WTC11 (cell line): ENCODE measurements at regions not wholly inside any gene's neighbourhood (a gene's known extent, or its start where the extent isn't known, plus 50 kb on each side); places are given as distances from the start of the nearest gene placed in this dataset.
"Not testable (repeated sequence)": the region's sequence is repeated elsewhere in the genome, so short reads cannot be mapped to it uniquely, and the experiment has no call there.

Experiments used
- ATAC-seq: fragments of 200-7000 bp; cut with Tn5 transposase; 2 replicates; pipeline ENCODE4 v1.10.0; 2021; ENCODE audit warnings: mild to moderate bottlenecking, moderate library complexity
- CTCF ChIA-PET: fragments of 300-600 bp; sonication (Branson Sonifier 250); formaldehyde crosslinking; loops from one replicate; lab custom pipeline; 2021; ENCODE audit warnings: antibody characterized with exemption; lab: Charles Lee
- POLR2A ChIA-PET: fragments of 350-600 bp; sonication (Branson Sonifier 250); formaldehyde crosslinking; loops from one replicate; lab custom pipeline; 2021; ENCODE audit warnings: antibody characterized with exemption; lab: Charles Lee
- DNase-seq: peaks from one replicate; pipeline ENCODE4 v3.0.0; 2021; ENCODE audit warnings: low spot score
- H3K27ac Mint-ChIP-seq: 2 replicates; pipeline ENCODE4 v1.8.0; 2021; ENCODE audit warnings: mixed read lengths
- H3K27me3 Mint-ChIP-seq: 2 replicates; pipeline ENCODE4 v1.8.0; 2021; ENCODE audit warnings: low read depth, mild to moderate bottlenecking, moderate library complexity, mixed read lengths
- H3K36me3 Mint-ChIP-seq: 2 replicates; pipeline ENCODE4 v1.8.0; 2021; ENCODE audit warnings: mixed read lengths
- H3K4me1 Mint-ChIP-seq: 2 replicates; pipeline ENCODE4 v1.8.0; 2022; ENCODE audit warnings: mixed read lengths
- H3K4me3 Mint-ChIP-seq: 2 replicates; pipeline ENCODE4 v1.8.0; 2021; ENCODE audit warnings: mild to moderate bottlenecking, moderate library complexity, mixed read lengths
- H3K9me3 Mint-ChIP-seq: 2 replicates; pipeline ENCODE4 v1.8.0; 2021; ENCODE audit warnings: mixed read lengths
- CBFB ChIP-seq: sonication (generic); formaldehyde crosslinking; IDR thresholded peaks from 2 replicates; pipeline ENCODE4 v1.8.1; 2022; ENCODE audit warnings: mild to moderate bottlenecking, low read depth, missing genetic modification reagents
- CREB1 ChIP-seq: sonication (generic); formaldehyde crosslinking; IDR thresholded peaks from 2 replicates; pipeline ENCODE4 v1.8.0; 2023; ENCODE audit warnings: mild to moderate bottlenecking, missing genetic modification reagents
- EMX1 ChIP-seq: fragments of 250-450 bp; sonication (Bioruptor Pico); IDR thresholded peaks from 2 replicates; pipeline ENCODE4 v1.8.0; 2021; ENCODE audit warnings: mild to moderate bottlenecking
- GABPB1 ChIP-seq: sonication (generic); formaldehyde crosslinking; IDR thresholded peaks from 2 replicates; pipeline ENCODE4 v1.8.1; 2023; ENCODE audit warnings: mild to moderate bottlenecking, missing genetic modification reagents
- JAZF1 ChIP-seq: fragments of 250-450 bp; sonication (Bioruptor Pico); IDR thresholded peaks from 2 replicates; pipeline ENCODE4 v1.9.0; 2021; ENCODE audit warnings: moderate library complexity, mild to moderate bottlenecking, inconsistent platforms
- MXD4 ChIP-seq: fragments of 250-450 bp; sonication (Bioruptor Pico); IDR thresholded peaks from 2 replicates; pipeline ENCODE4 v1.8.0; 2021; ENCODE audit warnings: mild to moderate bottlenecking, moderate library complexity, borderline replicate concordance
- NFATC4 ChIP-seq: fragments of 250-450 bp; sonication (Bioruptor Pico); IDR thresholded peaks from 2 replicates; pipeline ENCODE4 v1.9.0; 2021; ENCODE audit warnings: mild to moderate bottlenecking
- NR2C2 ChIP-seq: sonication (generic); formaldehyde crosslinking; IDR thresholded peaks from 2 replicates; pipeline ENCODE4 v1.8.0; 2022; ENCODE audit warnings: mild to moderate bottlenecking, missing genetic modification reagents
- OVOL2 ChIP-seq: fragments of 250-450 bp; sonication (Bioruptor Pico); IDR thresholded peaks from 2 replicates; pipeline ENCODE4 v1.9.0; 2021; ENCODE audit warnings: mild to moderate bottlenecking, borderline replicate concordance
- RORB ChIP-seq: fragments of 250-450 bp; sonication (Bioruptor Pico); IDR thresholded peaks from 2 replicates; pipeline ENCODE4 v1.9.0; 2021; ENCODE audit warnings: mild to moderate bottlenecking
- TP53 ChIP-seq: sonication (generic); formaldehyde crosslinking; IDR thresholded peaks from 2 replicates; pipeline ENCODE4 v1.8.1; 2023; ENCODE audit warnings: mild to moderate bottlenecking, missing genetic modification reagents
- ZNF121 ChIP-seq: sonication (generic); formaldehyde crosslinking; IDR thresholded peaks from 2 replicates; pipeline ENCODE4 v1.8.0; 2023; ENCODE audit warnings: missing genetic modification reagents
- ZNF219 ChIP-seq: sonication (generic); formaldehyde crosslinking; IDR thresholded peaks from 2 replicates; pipeline ENCODE4 v1.8.0; 2023; ENCODE audit warnings: missing genetic modification reagents, mild to moderate bottlenecking, borderline replicate concordance
- ZNF396 ChIP-seq: fragments of 250-450 bp; sonication (Bioruptor Pico); IDR thresholded peaks from 2 replicates; pipeline ENCODE4 v1.8.0; 2021; ENCODE audit warnings: mild to moderate bottlenecking, moderate library complexity, borderline replicate concordance
- TF ChIP-seq, protein P1 (sequence below): sonication (generic); formaldehyde crosslinking; conservative IDR thresholded peaks from 2 replicates; pipeline ENCODE4 v1.8.1; 2023; ENCODE audit warnings: mild to moderate bottlenecking, low read depth, missing genetic modification reagents, moderate library complexity
- TF ChIP-seq, protein P2 (sequence below): fragments of 250-450 bp; sonication (Bioruptor Pico); IDR thresholded peaks from 2 replicates; pipeline ENCODE4 v1.9.0; 2021; ENCODE audit warnings: mild to moderate bottlenecking
- TF ChIP-seq, protein P3 (sequence below): sonication (generic); formaldehyde crosslinking; IDR thresholded peaks from 2 replicates; pipeline ENCODE4 v1.8.0; 2022; ENCODE audit warnings: missing genetic modification reagents
- TF ChIP-seq, protein P4 (sequence below): sonication (generic); formaldehyde crosslinking; IDR thresholded peaks from 2 replicates; pipeline ENCODE4 v1.8.1; 2023; ENCODE audit warnings: mild to moderate bottlenecking, missing genetic modification reagents, moderate library complexity
- TF ChIP-seq, protein P5 (sequence below): sonication (generic); formaldehyde crosslinking; IDR thresholded peaks from 2 replicates; pipeline ENCODE4 v1.8.1; 2023; ENCODE audit warnings: mild to moderate bottlenecking, missing genetic modification reagents
- TF ChIP-seq, protein P6 (sequence below): sonication (generic); formaldehyde crosslinking; conservative IDR thresholded peaks from 2 replicates; pipeline ENCODE4 v1.8.1; 2022; ENCODE audit warnings: mild to moderate bottlenecking, missing genetic modification reagents

DNA sequence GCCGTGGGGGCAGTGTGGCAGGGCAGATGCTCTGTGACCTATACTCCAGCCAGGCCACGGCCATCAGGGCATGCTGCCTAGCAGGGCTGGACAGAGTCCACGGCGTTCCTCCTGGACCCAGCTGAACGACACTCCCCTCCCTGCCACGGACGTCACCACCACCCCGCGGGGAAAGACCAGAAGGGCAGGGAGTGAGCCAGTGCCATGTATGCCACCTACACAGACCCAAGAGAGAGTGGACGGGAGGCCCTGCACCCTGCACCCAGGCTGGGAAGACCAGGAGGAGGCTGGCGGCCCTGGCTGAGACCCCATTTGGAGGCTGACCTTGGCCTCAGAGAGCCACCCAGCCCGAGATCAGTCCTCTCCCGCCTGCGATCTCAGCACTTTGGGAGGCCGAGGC is 101.9 kb downstream of the FAM53A start:
- ATAC-seq (no peak), DNase-seq (no peak)
- Mint-ChIP-seq H3K36me3 (no peaks in the 10 kb centered on the region), H3K27me3 (peaks cover 8% of the 10 kb centered on the region; the same call in 1 of the 2 replicates), H3K27ac (no peak overlapping the region), H3K4me3 (no peak overlapping the region), H3K4me1 (peaks cover 11% of the 10 kb centered on the region), H3K9me3 (peaks cover 19% of the 10 kb centered on the region)
- CTCF ChIA-PET: interaction anchor here (0.6 to 1.3 kb wide), 2 partner anchors 33 to 116 kb away, joined by 3 read pairs; no protein-coding TSS in a partner anchor
- no peak for TF ChIP-seq JAZF1 (CRISPR knock-in tag)
- TF ChIP-seq, protein P1, sequence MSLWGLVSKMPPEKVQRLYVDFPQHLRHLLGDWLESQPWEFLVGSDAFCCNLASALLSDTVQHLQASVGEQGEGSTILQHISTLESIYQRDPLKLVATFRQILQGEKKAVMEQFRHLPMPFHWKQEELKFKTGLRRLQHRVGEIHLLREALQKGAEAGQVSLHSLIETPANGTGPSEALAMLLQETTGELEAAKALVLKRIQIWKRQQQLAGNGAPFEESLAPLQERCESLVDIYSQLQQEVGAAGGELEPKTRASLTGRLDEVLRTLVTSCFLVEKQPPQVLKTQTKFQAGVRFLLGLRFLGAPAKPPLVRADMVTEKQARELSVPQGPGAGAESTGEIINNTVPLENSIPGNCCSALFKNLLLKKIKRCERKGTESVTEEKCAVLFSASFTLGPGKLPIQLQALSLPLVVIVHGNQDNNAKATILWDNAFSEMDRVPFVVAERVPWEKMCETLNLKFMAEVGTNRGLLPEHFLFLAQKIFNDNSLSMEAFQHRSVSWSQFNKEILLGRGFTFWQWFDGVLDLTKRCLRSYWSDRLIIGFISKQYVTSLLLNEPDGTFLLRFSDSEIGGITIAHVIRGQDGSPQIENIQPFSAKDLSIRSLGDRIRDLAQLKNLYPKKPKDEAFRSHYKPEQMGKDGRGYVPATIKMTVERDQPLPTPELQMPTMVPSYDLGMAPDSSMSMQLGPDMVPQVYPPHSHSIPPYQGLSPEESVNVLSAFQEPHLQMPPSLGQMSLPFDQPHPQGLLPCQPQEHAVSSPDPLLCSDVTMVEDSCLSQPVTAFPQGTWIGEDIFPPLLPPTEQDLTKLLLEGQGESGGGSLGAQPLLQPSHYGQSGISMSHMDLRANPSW (CRISPR knock-in tag): no peak
- no peak for TF ChIP-seq NR2C2
- no peak for TF ChIP-seq ZNF396 (CRISPR knock-in tag)
- TF ChIP-seq, protein P2, sequence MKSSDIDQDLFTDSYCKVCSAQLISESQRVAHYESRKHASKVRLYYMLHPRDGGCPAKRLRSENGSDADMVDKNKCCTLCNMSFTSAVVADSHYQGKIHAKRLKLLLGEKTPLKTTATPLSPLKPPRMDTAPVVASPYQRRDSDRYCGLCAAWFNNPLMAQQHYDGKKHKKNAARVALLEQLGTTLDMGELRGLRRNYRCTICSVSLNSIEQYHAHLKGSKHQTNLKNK: no peak
- TF ChIP-seq ZNF219: no peak
- TF ChIP-seq, protein P3, sequence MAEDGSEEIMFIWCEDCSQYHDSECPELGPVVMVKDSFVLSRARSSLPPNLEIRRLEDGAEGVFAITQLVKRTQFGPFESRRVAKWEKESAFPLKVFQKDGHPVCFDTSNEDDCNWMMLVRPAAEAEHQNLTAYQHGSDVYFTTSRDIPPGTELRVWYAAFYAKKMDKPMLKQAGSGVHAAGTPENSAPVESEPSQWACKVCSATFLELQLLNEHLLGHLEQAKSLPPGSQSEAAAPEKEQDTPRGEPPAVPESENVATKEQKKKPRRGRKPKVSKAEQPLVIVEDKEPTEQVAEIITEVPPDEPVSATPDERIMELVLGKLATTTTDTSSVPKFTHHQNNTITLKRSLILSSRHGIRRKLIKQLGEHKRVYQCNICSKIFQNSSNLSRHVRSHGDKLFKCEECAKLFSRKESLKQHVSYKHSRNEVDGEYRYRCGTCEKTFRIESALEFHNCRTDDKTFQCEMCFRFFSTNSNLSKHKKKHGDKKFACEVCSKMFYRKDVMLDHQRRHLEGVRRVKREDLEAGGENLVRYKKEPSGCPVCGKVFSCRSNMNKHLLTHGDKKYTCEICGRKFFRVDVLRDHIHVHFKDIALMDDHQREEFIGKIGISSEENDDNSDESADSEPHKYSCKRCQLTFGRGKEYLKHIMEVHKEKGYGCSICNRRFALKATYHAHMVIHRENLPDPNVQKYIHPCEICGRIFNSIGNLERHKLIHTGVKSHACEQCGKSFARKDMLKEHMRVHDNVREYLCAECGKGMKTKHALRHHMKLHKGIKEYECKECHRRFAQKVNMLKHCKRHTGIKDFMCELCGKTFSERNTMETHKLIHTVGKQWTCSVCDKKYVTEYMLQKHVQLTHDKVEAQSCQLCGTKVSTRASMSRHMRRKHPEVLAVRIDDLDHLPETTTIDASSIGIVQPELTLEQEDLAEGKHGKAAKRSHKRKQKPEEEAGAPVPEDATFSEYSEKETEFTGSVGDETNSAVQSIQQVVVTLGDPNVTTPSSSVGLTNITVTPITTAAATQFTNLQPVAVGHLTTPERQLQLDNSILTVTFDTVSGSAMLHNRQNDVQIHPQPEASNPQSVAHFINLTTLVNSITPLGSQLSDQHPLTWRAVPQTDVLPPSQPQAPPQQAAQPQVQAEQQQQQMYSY (CRISPR knock-in tag): no peak
- no peak for TF ChIP-seq ZNF121 (CRISPR knock-in tag)
- TF ChIP-seq, protein P4, sequence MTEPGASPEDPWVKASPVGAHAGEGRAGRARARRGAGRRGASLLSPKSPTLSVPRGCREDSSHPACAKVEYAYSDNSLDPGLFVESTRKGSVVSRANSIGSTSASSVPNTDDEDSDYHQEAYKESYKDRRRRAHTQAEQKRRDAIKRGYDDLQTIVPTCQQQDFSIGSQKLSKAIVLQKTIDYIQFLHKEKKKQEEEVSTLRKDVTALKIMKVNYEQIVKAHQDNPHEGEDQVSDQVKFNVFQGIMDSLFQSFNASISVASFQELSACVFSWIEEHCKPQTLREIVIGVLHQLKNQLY (CRISPR knock-in tag): no peak
- no peak for TF ChIP-seq CBFB
- no peak for TF ChIP-seq OVOL2 (CRISPR knock-in tag)
- no peak for TF ChIP-seq TP53
- TF ChIP-seq, protein P5, sequence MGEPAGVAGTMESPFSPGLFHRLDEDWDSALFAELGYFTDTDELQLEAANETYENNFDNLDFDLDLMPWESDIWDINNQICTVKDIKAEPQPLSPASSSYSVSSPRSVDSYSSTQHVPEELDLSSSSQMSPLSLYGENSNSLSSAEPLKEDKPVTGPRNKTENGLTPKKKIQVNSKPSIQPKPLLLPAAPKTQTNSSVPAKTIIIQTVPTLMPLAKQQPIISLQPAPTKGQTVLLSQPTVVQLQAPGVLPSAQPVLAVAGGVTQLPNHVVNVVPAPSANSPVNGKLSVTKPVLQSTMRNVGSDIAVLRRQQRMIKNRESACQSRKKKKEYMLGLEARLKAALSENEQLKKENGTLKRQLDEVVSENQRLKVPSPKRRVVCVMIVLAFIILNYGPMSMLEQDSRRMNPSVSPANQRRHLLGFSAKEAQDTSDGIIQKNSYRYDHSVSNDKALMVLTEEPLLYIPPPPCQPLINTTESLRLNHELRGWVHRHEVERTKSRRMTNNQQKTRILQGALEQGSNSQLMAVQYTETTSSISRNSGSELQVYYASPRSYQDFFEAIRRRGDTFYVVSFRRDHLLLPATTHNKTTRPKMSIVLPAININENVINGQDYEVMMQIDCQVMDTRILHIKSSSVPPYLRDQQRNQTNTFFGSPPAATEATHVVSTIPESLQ: no peak
- no peak for TF ChIP-seq GABPB1
- no peak for TF ChIP-seq MXD4 (CRISPR knock-in tag)
- TF ChIP-seq NFATC4 (CRISPR knock-in tag): no peak
- TF ChIP-seq, protein P6, sequence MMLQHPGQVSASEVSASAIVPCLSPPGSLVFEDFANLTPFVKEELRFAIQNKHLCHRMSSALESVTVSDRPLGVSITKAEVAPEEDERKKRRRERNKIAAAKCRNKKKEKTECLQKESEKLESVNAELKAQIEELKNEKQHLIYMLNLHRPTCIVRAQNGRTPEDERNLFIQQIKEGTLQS (CRISPR knock-in tag): no peak
- TF ChIP-seq CREB1 (CRISPR knock-in tag): no peak
- no peak for TF ChIP-seq RORB (CRISPR knock-in tag)
- TF ChIP-seq EMX1 (CRISPR knock-in tag): no peak
- POLR2A ChIA-PET: no interaction called here

DNA sequence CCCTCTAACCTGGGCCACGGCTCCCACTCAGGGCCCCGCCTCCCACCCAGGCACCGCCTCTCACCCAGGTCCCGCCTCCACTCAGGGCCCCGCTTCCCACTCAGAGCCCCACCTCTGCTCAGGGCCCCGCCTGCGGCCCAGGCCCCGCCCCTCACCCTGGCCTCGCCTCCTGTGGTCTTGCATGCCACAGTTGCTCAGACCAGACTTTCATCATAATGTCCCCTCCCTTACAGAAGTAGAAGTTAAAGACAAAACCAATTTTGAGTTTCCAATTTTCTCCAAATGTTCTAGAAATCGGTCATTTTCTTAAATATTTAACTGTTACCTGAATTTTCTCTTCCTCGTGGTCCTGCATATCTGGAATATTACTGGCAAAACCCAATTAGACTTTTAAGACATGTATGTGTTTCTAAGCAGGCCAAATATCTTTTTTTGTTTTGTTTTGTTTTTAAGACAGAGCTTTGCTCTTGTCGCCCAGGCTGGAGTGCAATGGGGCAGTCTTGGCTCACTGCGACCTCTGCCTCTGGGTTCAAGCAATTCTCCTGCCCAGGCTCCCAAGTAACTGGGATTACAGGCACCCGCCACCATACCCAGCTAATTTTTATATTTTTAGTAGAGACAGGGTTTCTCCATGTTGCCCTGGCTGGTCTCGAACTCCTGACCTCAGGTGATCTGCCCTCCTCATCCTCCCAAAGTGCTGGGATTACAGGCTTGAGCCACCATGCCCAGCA is 102.8 kb downstream of the FAM53A start:
- H3K27ac Mint-ChIP-seq, H3K27me3 Mint-ChIP-seq, H3K36me3 Mint-ChIP-seq, H3K4me3 Mint-ChIP-seq, POLR2A ChIA-PET: not testable (repeated sequence)
- Mint-ChIP-seq H3K4me1 (peaks cover 16% of the 10 kb centered on the region), H3K9me3 (peaks cover 13% of the 10 kb centered on the region)
- peak; percentile 98 for DNase-seq
- ATAC-seq: peak; percentile 61
- CTCF ChIA-PET: interaction anchor here (1.3 kb wide), 1 partner anchor 32 kb away, joined by 3 read pairs; no protein-coding TSS in a partner anchor

DNA sequence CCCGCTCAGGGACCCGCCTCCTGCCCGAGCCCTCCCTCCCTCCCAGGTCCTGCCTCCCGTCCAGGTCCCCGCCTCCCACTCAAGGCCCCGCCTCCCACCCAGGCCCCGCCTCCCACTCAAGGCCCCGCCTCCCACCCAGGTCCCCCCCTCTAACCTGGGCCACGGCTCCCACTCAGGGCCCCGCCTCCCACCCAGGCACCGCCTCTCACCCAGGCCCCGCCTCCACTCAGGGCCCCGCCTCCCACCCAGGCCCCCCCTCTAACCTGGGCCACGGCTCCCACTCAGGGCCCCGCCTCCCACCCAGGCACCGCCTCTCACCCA is 103.5 kb downstream of the FAM53A start:
- peaks cover 13% of the 10 kb centered on the region for H3K9me3 Mint-ChIP-seq
- POLR2A ChIA-PET: interaction anchor here (0.9 kb wide), 1 partner anchor 10 kb away, joined by 3 read pairs; no protein-coding TSS in a partner anchor
- not testable (repeated sequence) for H3K36me3 Mint-ChIP-seq

More for the DNA sequence above, 103.5 kb downstream of the FAM53A start:
- not testable (repeated sequence) for DNase-seq, H3K27ac Mint-ChIP-seq, H3K4me3 Mint-ChIP-seq, H3K27me3 Mint-ChIP-seq, ATAC-seq
- peaks cover 20% of the 10 kb centered on the region for H3K4me1 Mint-ChIP-seq
- CTCF ChIA-PET: interaction anchor here (0.8 to 1.2 kb wide), 10 partner anchors 10 to 225 kb away, joined by 3 to 15 read pairs (median 4); no protein-coding TSS in a partner anchor
